T47D (cell line): ENCODE measurements at regions not wholly inside any gene's neighbourhood (a gene's known extent, or its start where the extent isn't known, plus 50 kb on each side); places are given as distances from the start of the nearest gene placed in this dataset.
"Not testable (repeated sequence)": the region's sequence is repeated elsewhere in the genome, so short reads cannot be mapped to it uniquely, and the experiment has no call there.

Experiments
- DNase-seq, 2 experiments: peaks; one replicate each; pipeline versions ENCODE4 v3.0.0 to v3.0.0-alpha.2; 2011 to 2012; ENCODE audit warnings: low read depth in 1 of 2, low spot score in 1 of 2
- JUND ChIP-seq: IDR thresholded peaks from 2 replicates; pipeline ENCODE4 v1.6.1; 2012; ENCODE audit warnings: low read depth
- in situ Hi-C: cut with HindIII; loops from 2 replicates; pipeline ENCODE4 v1.10.0; 2016; ENCODE audit warnings: low sequenced_read_pairs, low pct_unique_long_range_greater_than_20kb

GRCh38 chr11:72525466-72525865, 91.1 kb upstream of the CLPB start:
- in situ Hi-C loops: no loop called here
- no peak for TF ChIP-seq JUND
- DNase-seq: no peak

GRCh38 chr11:72524711-72525110, 90.4 kb upstream of the CLPB start:
- in situ Hi-C loops: no loop called here
- no peak for TF ChIP-seq JUND
- DNase-seq: no peak

- in situ Hi-C loops: no loop called here
- TF ChIP-seq JUND: no peak
Measured at GRCh38 chr11:72523991-72524390, 89.7 kb upstream of the CLPB start.

GRCh38 chr11:72522186-72522585, 87.9 kb upstream of the CLPB start:
- no peak for TF ChIP-seq JUND
- DNase-seq: no peak
- in situ Hi-C loops: no loop called here

More at GRCh38 chr11:72523991-72524390, 89.7 kb upstream of the CLPB start:
- no peak for DNase-seq

GRCh38 chr11:72521664-72522063, 87.3 kb upstream of the CLPB start:
- TF ChIP-seq JUND: no peak
- in situ Hi-C loops: no loop called here
- DNase-seq: no peak

GRCh38 chr11:72520815-72521214, 86.5 kb upstream of the CLPB start:
- no peak for DNase-seq
- in situ Hi-C loops: no loop called here
- no peak for TF ChIP-seq JUND

- in situ Hi-C loops, DNase-seq: not testable (repeated sequence)
Measured at GRCh38 chr11:72519882-72520281, 85.6 kb upstream of the CLPB start.

- peak; percentile 28 to 32 for DNase-seq
- in situ Hi-C loops: no loop called here
- TF ChIP-seq JUND: no peak
Measured at GRCh38 chr11:72519220-72519881, 85.0 kb upstream of the CLPB start.

GRCh38 chr11:72514331-72514730, 80.0 kb upstream of the CLPB start:
- in situ Hi-C loops: no loop called here
- no peak for DNase-seq
- TF ChIP-seq JUND: no peak

- DNase-seq: no peak
- in situ Hi-C loops: no loop called here
- TF ChIP-seq JUND: no peak
Measured at GRCh38 chr11:72513411-72513810, 79.1 kb upstream of the CLPB start.

- in situ Hi-C loops: no loop called here
- peak in 1 of 2 experiments; percentile 16 for DNase-seq
- no peak for TF ChIP-seq JUND
Measured at GRCh38 chr11:72512956-72513355, 78.6 kb upstream of the CLPB start.

GRCh38 chr11:72511393-72512047, 77.2 kb upstream of the CLPB start:
- in situ Hi-C loops: no loop called here
- TF ChIP-seq JUND: no peak
- no peak for DNase-seq

- DNase-seq: no peak
- no peak for TF ChIP-seq JUND
- in situ Hi-C loops: no loop called here
Measured at GRCh38 chr11:72507050-72507449, 72.7 kb upstream of the CLPB start.

- no peak for TF ChIP-seq JUND
- in situ Hi-C loops: no loop called here
Measured at GRCh38 chr11:72497731-72498130, 63.4 kb upstream of the CLPB start.

More at GRCh38 chr11:72497731-72498130, 63.4 kb upstream of the CLPB start:
- DNase-seq: no peak
